GM18498 (cell line): ENCODE measurements at regions not wholly inside any gene's neighbourhood (a gene's known extent, or its start where the extent isn't known, plus 50 kb on each side); places are given as distances from the start of the nearest gene placed in this dataset.

ENCODE experiments used
- ATAC-seq: cut with Tn5 transposase; IDR thresholded peaks from one replicate; pipeline ENCODE4 v1.9.1; 2021; ENCODE audit warnings: mild to moderate bottlenecking, moderate library complexity; ENCODE audit not compliant: unreplicated experiment

DNA sequence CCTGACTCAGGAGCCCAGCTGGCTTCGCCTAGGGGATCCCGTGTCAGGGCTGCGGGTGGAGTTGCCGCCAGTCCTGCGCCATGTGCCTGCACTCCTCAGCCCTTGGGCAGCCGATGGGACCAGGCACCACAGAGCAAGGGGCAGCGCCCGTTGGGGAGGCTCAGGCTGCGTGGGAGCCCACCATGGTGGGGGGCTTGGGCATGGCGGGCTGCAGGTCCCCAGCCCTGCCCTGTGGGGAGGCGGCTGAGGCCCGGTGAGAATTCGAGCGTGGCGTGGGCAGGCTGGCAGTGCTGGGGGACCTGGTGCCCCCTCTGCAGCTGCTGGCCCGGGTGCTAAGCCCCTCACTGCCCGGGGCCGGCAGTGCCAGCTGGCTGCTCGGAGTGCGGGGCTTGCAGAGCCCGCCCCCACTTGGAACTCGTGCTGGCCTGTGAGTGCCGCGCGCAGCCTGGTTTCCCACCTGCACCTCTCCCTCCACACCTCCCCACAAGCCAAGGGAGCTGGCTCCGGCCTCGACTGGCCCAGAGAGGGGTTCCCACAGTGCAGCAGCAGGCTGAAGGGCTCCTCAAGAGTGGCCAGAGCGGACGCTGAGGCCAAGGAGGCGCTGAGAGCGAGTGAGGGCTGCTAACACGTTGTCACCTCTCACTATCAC is 135.1 kb upstream of the SEL1L start:
- ATAC-seq, result no peak

DNA sequence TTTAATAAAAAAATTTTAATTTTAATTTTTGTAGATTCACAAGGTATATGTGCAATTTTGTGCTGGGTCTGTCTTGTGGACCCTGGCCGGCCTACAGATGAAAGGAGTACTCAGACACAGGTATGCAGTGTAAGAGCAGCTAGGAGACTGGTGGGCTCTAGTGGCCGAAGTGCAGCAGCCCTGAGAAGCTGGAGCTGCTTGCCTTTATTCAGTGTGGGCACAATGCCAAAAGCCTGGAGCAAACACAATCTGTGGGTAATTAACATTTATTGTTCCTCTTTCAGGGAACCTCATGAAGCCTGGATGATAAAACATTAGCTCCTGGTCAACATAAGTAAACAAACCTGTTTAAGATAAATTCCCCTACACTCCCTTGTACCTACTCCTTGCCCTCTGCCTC is 135.7 kb upstream of the SEL1L start:
- ATAC-seq, result no peak

DNA sequence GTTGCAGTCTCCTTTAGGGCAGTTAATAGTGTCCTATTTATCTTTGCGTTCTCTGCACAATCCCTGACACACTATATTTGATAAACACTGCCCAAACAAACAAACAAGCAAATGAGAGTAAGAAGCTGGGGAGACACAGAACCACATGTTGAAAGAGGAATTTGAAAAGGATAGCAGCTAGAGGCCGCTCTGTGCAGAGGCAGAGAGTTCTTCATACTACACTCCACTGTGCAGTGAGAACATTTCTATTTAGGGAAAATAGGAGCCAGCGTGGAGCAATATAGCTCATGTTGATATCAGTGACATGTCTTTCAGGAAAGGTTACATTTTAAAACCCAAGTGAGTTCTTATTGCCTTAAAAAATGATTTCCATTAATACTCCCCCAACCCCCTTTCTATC is 140.3 kb upstream of the SEL1L start:
- no peak for ATAC-seq

DNA sequence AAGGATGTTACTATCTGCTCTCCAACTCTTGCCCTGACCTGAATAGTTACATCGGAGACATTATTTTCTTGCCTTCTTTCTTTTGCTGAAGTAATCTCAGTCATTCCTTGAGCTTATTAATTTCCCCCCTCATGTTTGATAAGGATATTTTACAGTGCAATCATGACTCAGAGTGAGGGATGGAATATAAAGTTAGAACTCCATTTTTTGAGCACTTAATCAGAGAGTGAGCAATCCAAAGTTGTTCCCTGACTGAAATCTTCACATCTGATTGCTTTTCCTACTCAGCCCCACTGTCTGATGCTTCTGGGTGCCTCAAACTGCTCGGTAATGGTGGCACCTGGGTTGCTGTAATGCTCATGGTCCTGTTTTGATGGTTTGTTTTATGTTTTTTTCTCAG is 142.7 kb upstream of the SEL1L start:
- ATAC-seq, result no peak

DNA sequence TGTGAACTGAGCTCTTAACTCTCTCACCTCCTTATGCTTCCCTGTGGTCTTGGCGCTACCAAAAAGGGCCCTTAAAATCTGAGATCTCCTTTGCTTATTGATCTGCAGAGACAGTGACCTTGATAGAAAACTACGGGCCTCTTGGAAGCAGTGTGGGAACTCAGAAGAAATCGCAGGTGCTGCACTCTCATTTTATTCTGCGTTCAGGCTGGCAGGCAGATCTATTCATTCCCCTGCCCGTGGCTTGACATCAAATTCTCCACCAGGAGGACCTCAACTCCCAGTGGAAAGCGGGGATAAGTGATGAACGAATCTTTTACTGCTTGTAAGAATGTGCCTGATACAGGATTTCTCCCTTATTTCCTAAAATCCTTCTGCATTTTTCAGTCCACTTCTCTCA is 143.2 kb upstream of the SEL1L start:
- ATAC-seq, result no peak

DNA sequence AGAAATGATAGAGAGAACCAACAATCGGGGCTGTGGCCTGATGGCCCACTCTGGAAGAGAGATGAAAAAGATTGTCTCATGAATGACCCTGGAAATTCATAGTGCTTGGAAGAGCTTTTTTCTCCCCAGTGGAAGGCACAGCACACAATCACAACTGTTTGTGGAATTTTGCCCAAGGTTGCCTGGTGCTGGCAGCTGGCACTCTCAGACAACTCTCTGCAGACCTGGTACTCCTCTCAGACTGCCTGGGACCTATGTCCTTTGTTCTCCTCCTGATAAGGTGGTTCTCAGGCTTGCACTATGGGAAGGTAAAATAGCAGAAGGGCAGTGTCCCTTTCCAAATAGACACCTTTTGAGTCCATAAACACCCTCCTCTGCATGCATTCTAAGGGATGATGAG is 144.1 kb upstream of the SEL1L start:
- no peak for ATAC-seq

DNA sequence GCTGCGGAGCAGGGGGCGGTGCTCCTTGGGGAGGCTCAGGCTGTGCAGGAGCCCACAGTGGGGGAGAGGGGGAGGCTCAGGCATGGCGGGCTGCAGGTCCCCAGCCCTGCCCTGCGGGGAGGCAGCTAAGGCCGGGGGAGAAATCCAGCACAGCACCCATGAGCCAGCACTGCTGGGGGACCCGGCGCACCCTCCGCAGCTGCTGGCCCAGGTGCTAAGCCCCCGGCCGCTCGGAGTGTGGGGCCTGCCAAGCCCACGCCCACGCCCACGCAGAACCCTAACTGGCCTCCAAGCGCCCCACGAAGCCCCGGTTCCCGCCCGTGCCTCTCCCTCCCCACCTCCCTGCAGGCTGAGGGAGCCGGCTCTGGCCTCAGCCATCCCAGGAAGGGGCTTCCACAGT is 145.6 kb upstream of the SEL1L start:
- no peak for ATAC-seq

GRCh38 chr14:81681541-81681940 is 147.9 kb upstream of the SEL1L start:
- no peak for ATAC-seq

GRCh38 chr14:81682134-81682533 is 148.5 kb upstream of the SEL1L start:
- ATAC-seq, result no peak

- no peak for ATAC-seq
Observed at GRCh38 chr14:81682701-81683100, 149.0 kb upstream of the SEL1L start.

DNA sequence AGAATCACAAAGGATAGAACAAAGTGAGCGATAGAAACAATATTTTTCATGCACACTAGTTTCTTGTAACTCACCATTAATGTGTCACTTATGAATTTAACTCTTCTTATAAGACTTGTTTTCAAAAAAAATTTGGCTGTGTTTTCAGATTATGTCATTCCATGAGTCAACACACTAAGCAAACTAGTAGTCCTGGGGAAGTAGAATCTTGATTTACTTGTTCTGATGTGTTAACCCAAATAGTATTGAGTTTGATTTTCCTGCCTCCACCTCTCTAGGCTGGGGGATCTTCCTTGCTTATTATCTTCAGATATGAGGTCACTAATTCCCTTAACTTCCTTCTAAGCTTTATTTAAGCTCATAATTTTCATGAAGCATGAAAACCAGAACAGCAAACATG is 151.0 kb upstream of the SEL1L start:
- ATAC-seq, result no peak

- no peak for ATAC-seq
Observed at GRCh38 chr14:81686512-81686911, 152.9 kb upstream of the SEL1L start.

GRCh38 chr14:81691931-81692330 is 158.3 kb upstream of the SEL1L start:
- no peak for ATAC-seq

DNA sequence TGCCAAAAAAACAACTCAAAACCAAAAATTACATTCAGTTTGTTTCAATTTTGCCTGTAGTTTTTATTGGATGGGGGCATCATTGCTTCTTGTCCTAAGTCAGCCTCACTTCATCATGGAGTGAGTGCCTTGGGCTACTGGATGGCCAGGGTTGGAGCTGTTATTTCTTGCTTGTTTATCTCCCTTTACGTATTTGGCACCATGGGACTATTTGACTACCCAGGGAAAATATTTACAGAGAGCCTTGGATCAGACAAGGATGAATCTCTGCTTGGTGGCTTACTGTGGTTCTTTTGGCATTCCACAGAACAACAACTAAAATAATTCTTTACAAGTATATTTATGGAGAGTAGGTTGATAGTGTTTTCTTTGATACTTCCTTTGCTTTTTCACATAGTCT is 160.8 kb upstream of the SEL1L start:
- ATAC-seq, result no peak

DNA sequence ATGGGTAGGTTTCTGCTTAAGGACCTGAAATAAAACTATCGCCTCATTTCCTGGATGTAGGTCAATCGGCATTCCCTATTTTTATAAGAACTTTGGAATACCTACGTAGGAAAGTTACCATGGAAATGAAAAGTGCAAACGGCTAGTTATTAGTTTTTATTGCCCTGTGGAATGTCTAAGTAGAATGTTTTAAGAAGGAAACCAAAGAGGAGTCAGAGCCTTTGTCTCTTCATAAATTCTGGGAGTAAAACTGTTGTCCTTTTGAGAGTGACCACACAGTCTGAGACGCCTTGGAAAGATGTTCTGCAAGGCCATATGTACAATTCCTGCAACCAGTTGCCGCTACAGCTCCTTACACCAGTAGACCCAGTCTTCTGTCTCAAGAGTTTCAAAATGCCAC is 176.0 kb upstream of the SEL1L start:
- ATAC-seq, result no peak

GRCh38 chr14:81710232-81710845 is 176.7 kb upstream of the SEL1L start:
- no peak for ATAC-seq

DNA sequence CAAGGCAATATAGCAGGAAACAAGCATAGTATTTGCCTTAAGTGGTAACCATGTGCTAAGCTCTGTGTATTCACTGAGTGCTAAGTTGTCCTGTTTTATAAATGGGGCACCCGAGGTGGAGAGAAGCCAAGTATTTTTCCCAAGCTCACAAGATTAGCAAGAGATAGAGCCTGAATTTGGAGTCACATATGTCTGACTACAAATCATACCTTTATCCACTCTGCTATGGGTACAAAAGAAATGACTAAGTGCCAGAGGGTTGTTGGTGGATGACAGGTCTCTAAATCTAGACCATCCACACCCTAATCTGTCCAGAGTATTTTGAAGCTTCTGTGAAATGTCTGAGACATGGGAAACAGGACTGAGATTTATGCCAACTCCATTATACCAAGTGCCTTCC is 182.1 kb upstream of the SEL1L start:
- no peak for ATAC-seq

DNA sequence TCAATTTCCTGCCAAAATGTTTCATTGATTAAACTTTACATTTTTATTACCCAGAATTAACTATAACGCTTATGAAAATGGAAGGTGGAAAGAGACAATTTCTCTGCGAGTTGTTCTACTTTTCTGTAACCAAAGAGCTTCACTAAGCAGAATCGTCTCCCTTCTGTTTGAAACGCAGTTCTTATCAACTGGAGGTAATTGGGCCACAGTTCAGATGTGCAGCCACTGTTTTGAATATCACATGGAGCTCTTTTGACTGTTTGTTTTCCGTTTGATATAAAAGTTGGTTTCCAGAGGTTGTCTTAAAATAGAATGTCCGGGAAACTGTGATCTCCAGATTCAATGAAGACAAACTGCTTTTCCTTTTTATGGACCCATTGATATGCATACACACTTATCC is 183.3 kb upstream of the SEL1L start:
- ATAC-seq, result no peak

DNA sequence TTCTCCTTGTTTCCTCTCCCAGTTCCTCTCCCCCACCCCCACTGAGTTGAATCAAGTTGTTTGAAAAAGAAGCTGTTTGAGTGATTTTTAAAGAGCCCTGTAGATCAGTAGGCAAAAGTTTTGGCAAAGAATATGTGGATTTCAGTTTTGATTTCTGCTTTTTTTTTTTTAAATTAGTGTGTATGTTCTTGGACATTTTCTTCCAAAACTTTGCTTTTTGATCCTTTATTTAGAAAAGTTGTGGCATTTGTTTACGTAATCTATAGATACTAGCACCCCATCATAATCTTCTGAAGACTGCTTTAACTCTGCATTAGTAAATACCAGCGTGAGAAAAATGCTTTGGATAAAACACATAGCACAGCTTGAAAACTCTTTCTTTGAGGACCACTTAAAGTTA is 190.3 kb upstream of the SEL1L start:
- no peak for ATAC-seq

GRCh38 chr14:81727218-81727617 is 193.6 kb upstream of the SEL1L start:
- ATAC-seq, result no peak

DNA sequence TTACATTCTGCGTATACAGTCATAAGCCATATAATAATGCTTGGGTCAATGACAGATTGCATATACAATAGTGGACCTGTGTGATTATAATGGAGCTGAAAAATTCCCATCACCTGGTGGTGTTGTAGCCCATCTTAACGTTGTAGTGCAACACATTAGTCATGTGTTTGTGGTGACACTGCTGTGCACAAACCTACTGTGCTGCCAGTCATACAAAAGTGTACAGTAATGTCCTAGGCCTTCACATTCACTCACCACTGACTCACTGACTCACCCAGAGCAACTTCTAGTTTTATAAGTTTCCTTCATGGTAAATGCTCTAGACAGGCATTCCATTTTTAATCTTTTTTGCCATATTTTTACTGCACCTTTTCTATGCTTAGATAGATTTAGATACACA is 194.8 kb upstream of the SEL1L start:
- ATAC-seq, result no peak

DNA sequence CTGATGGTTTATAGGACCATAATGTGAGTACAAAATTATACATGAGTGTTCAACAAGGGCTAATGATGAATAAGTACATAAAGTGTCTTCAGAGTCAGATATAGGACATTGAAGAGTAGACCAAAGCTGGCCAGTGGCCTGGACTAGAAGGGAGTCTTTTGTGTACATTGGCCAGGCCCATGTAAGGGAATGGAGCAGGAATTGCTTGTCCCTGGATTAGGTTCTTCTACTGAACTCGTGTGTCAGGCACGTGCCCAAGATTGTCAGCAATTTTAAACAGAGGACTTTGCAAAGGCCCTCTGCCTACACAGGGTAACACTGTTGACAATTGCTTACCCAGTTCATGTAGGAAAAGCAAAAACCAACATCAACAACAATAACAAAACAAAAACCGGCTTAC is 196.0 kb upstream of the SEL1L start:
- ATAC-seq, result no peak

- no peak for ATAC-seq
Observed at GRCh38 chr14:81737938-81738337, 204.3 kb upstream of the SEL1L start.
